Colonic mucosa (tissue), 4 donors: ENCODE measurements at regions not wholly inside any gene's neighbourhood (a gene's known extent, or its start where the extent isn't known, plus 50 kb on each side); places are given as distances from the start of the nearest gene placed in this dataset.

ENCODE experiments used
- DNase-seq: peaks from one replicate; pipeline ENCODE4 v3.0.0-alpha.2; 2020
- H3K27ac ChIP-seq: fragments of 200-600 bp; one replicate; pipeline ENCODE4 v1.8.0; 2021
- H3K27me3 ChIP-seq: fragments of 200-600 bp; one replicate; pipeline ENCODE4 v1.8.0; 2021
- H3K36me3 ChIP-seq: fragments of 200-600 bp; one replicate; pipeline ENCODE4 v1.8.0; 2021
- H3K4me1 ChIP-seq: fragments of 200-600 bp; one replicate; pipeline ENCODE4 v1.8.0; 2021; ENCODE audit warnings: mild to moderate bottlenecking
- H3K4me3 ChIP-seq: fragments of 200-600 bp; one replicate; pipeline ENCODE4 v1.8.0; 2021
- H3K9ac ChIP-seq, 2 donors: one replicate each; pipeline ENCODE4 v1.7.0; 2013; ENCODE audit warnings: control low read depth in 2 of 2, low read depth in 2 of 2, low read length in 2 of 2
- H3K9me3 ChIP-seq: fragments of 200-600 bp; one replicate; pipeline ENCODE4 v1.8.0; 2021
- CTCF ChIP-seq: fragments of 200-600 bp; IDR thresholded peaks from one replicate; pipeline ENCODE4 v1.8.0; 2022; ENCODE audit warnings: antibody characterized with exemption, mild to moderate bottlenecking
- intact Hi-C: fragments of 100-400 bp; cut with DNase I; formaldehyde crosslinking; loops from one replicate; pipeline ENCODE4 v1.14.1; 2022
- donor health status: healthy.
- donor health status: DM: no; HTN: no; CAD: no.
- donor health status: DM: no; HTN: no; CAD: no.

- no peaks in the 10 kb centered on the region for H3K9me3 ChIP-seq
- intact Hi-C loops: no loop called here
- no peak for DNase-seq
- H3K36me3 ChIP-seq: no peaks in the 10 kb centered on the region
- no peak overlapping the region for H3K9ac ChIP-seq
- TF ChIP-seq CTCF: no peak
- H3K27me3 ChIP-seq: no peaks in the 10 kb centered on the region
- no peak overlapping the region for H3K4me3 ChIP-seq
- no peak overlapping the region for H3K27ac ChIP-seq
- H3K4me1 ChIP-seq: no peaks in the 10 kb centered on the region
Measured at GRCh38 chr18:67742525-67742924, 226.0 kb upstream of the DSEL start.

- intact Hi-C loops: no loop called here
- DNase-seq: no peak
- no peak for TF ChIP-seq CTCF
- Histone ChIP-seq H3K4me3 (no peak overlapping the region), H3K27ac (no peak overlapping the region), H3K4me1 (no peaks in the 10 kb centered on the region), H3K36me3 (no peaks in the 10 kb centered on the region), H3K27me3 (no peaks in the 10 kb centered on the region), H3K9ac (no peak overlapping the region), H3K9me3 (no peaks in the 10 kb centered on the region)
Measured at GRCh38 chr18:67735506-67735905, 219.0 kb upstream of the DSEL start.

- no peak for DNase-seq
- H3K27ac ChIP-seq: no peak overlapping the region
- H3K9ac ChIP-seq: no peak overlapping the region
- H3K4me3 ChIP-seq: no peak overlapping the region
- no peaks in the 10 kb centered on the region for H3K9me3 ChIP-seq
- intact Hi-C loops: no loop called here
- no peaks in the 10 kb centered on the region for H3K4me1 ChIP-seq
- H3K36me3 ChIP-seq: no peaks in the 10 kb centered on the region
- TF ChIP-seq CTCF: no peak
- H3K27me3 ChIP-seq: no peaks in the 10 kb centered on the region
Measured at GRCh38 chr18:67733088-67733487, 216.6 kb upstream of the DSEL start.

- Histone ChIP-seq H3K36me3 (no peaks in the 10 kb centered on the region), H3K27me3 (no peaks in the 10 kb centered on the region), H3K9ac (no peak overlapping the region), H3K27ac (no peak overlapping the region), H3K4me3 (no peak overlapping the region), H3K9me3 (no peaks in the 10 kb centered on the region), H3K4me1 (no peaks in the 10 kb centered on the region)
- DNase-seq: no peak
- intact Hi-C loops: no loop called here
- TF ChIP-seq CTCF: no peak
Measured at GRCh38 chr18:67731851-67732250, 215.3 kb upstream of the DSEL start.

- DNase-seq: no peak
- Histone ChIP-seq H3K4me1 (no peaks in the 10 kb centered on the region), H3K9me3 (no peaks in the 10 kb centered on the region), H3K36me3 (no peaks in the 10 kb centered on the region), H3K4me3 (no peak overlapping the region), H3K27me3 (no peaks in the 10 kb centered on the region), H3K9ac (no peak overlapping the region), H3K27ac (no peak overlapping the region)
- intact Hi-C loops: no loop called here
- TF ChIP-seq CTCF: no peak
Measured at GRCh38 chr18:67730886-67731285, 214.4 kb upstream of the DSEL start.

GRCh38 chr18:67728364-67728763 is 211.8 kb upstream of the DSEL start:
- intact Hi-C loops: no loop called here
- Histone ChIP-seq H3K4me1 (no peaks in the 10 kb centered on the region), H3K27me3 (no peaks in the 10 kb centered on the region), H3K4me3 (no peak overlapping the region), H3K9ac (no peak overlapping the region), H3K27ac (no peak overlapping the region), H3K36me3 (no peaks in the 10 kb centered on the region), H3K9me3 (no peaks in the 10 kb centered on the region)
- DNase-seq: no peak
- no peak for TF ChIP-seq CTCF
